ENCODE measurements at regions not wholly inside any gene's neighbourhood (a gene's known extent, or its start where the extent isn't known, plus 50 kb on each side); places are given as distances from the start of the nearest gene placed in this dataset.

DNA sequence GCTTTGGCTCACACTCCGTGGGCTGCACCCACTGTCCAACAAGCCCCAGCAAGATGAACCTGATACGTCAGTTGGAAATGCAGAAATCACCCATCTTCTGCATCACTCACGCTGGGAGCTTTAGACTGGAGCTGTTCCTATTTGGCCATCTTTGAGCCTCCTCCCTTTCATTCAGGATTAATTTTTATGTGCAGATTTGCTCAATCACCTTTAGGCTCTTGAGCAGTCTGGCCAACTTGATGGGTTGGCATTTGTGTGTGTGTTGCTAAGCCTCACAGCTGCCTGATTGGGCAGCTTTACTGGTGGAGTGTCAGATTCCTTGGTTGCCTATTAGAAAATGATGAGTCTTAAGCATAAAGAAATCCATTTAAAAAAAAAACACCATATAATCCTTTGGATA, 236.1 kb downstream of the KIF20B start:
- no peak for TF ChIP-seq CTCF (IDR thresholded peaks at IDR 0.05)

GRCh38 chr10:89940076-89940475, 238.7 kb downstream of the KIF20B start:
- Histone ChIP-seq H3K9me3 (ENCODE audit: control insufficient read depth in 1 of 2, insufficient read depth in 1 of 2, low read length in 2 of 2) (peaks cover 0 to 5% of the 10 kb centered on the region in 2 experiments), H3K36me3 (ENCODE audit: insufficient read depth, low read length) (no peaks in the 10 kb centered on the region), H3K4me3 (ENCODE audit: low read length) (no peak overlapping the region), H3K27ac (ENCODE audit: low read depth in 1 of 2, low read length in 2 of 2) (no peak overlapping the region), H3K4me1 (ENCODE audit: insufficient read depth, low read length) (no peaks in the 10 kb centered on the region), H3K27me3 (ENCODE audit: control insufficient read depth in 1 of 2, insufficient read depth in 2 of 2, low read length in 2 of 2) (no peaks in the 10 kb centered on the region)
- ChIA-PET POLR2A (no interaction called here), CTCF (no interaction called here)
- H3K4me3 Mint-ChIP-seq, result no peak overlapping the region
- H3K27me3 Mint-ChIP-seq, result peaks cover 5% of the 10 kb centered on the region
- intact Hi-C loops (cut with DNase I, micrococcal nuclease), result no loop called here
- no peak for ATAC-seq (ENCODE audit: poor library complexity)
- no peak for DNase-seq
- no peaks in the 10 kb centered on the region for H3K9me3 Mint-ChIP-seq
- no peaks in the 10 kb centered on the region for H3K4me1 Mint-ChIP-seq (ENCODE audit: low read depth)
- no peaks in the 10 kb centered on the region for H3K36me3 Mint-ChIP-seq (ENCODE audit: low read depth)
- H3K27ac Mint-ChIP-seq, result no peak overlapping the region
- TF ChIP-seq CTCF (IDR thresholded peaks at IDR 0.05), result no peak

More for the DNA sequence above, 236.1 kb downstream of the KIF20B start:
- Mint-ChIP-seq H3K36me3 (ENCODE audit: low read depth) (no peaks in the 10 kb centered on the region), H3K4me1 (ENCODE audit: low read depth) (no peaks in the 10 kb centered on the region), H3K27ac (no peak overlapping the region), H3K27me3 (peaks cover 5% of the 10 kb centered on the region), H3K4me3 (no peak overlapping the region), H3K9me3 (no peaks in the 10 kb centered on the region)
- POLR2A ChIA-PET, result no interaction called here
- CTCF ChIA-PET, result no interaction called here
- H3K27ac ChIP-seq (ENCODE audit: low read depth in 1 of 2, low read length in 2 of 2), result no peak overlapping the region
- ATAC-seq (ENCODE audit: poor library complexity), result no peak
- intact Hi-C loops (cut with DNase I, micrococcal nuclease), result no loop called here
- no peaks in the 10 kb centered on the region for H3K4me1 ChIP-seq (ENCODE audit: insufficient read depth, low read length)
- H3K9me3 ChIP-seq (ENCODE audit: control insufficient read depth in 1 of 2, insufficient read depth in 1 of 2, low read length in 2 of 2), result peaks cover 0 to 5% of the 10 kb centered on the region in 2 experiments
- no peak overlapping the region for H3K4me3 ChIP-seq (ENCODE audit: low read length)
- no peaks in the 10 kb centered on the region for H3K27me3 ChIP-seq (ENCODE audit: control insufficient read depth in 1 of 2, insufficient read depth in 2 of 2, low read length in 2 of 2)
- no peaks in the 10 kb centered on the region for H3K36me3 ChIP-seq (ENCODE audit: insufficient read depth, low read length)
- DNase-seq, result no peak

DNA sequence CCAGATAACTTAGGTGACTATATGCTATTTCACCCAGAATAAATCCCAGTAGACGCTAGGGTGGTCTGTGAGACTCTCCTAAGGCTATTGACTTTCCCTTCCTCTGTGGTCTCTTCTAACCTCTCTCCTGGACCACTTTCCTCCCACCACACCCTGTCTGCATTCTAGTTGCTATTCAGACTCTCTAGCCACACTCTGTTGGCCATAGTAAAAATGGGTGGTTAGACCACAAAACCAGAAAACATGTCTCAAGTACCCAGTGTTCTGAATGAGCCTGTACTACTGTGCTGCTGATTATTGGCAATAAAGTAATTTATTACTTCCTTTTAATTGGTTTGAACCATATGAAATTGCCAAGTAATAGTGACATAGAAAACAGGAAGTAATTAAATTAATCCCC, 240.8 kb downstream of the KIF20B start:
- Histone ChIP-seq H3K4me1 (ENCODE audit: insufficient read depth, low read length) (no peaks in the 10 kb centered on the region), H3K27ac (ENCODE audit: low read depth in 1 of 2, low read length in 2 of 2) (no peak overlapping the region), H3K9me3 (ENCODE audit: control insufficient read depth in 1 of 2, insufficient read depth in 1 of 2, low read length in 2 of 2) (peaks cover 0 to 2% of the 10 kb centered on the region in 2 experiments), H3K4me3 (ENCODE audit: low read length) (no peak overlapping the region), H3K36me3 (ENCODE audit: insufficient read depth, low read length) (no peaks in the 10 kb centered on the region), H3K27me3 (ENCODE audit: control insufficient read depth in 1 of 2, insufficient read depth in 2 of 2, low read length in 2 of 2) (no peaks in the 10 kb centered on the region)
- H3K4me1 Mint-ChIP-seq (ENCODE audit: low read depth), result no peaks in the 10 kb centered on the region
- no peaks in the 10 kb centered on the region for H3K9me3 Mint-ChIP-seq
- no peaks in the 10 kb centered on the region for H3K36me3 Mint-ChIP-seq (ENCODE audit: low read depth)
- DNase-seq (no peak), ATAC-seq (ENCODE audit: poor library complexity) (no peak)
- intact Hi-C loops (cut with DNase I, micrococcal nuclease), result no loop called here
- H3K27ac Mint-ChIP-seq, result no peak overlapping the region
- no peak for TF ChIP-seq CTCF (IDR thresholded peaks at IDR 0.05)
- H3K4me3 Mint-ChIP-seq, result no peak overlapping the region
- ChIA-PET POLR2A (no interaction called here), CTCF (no interaction called here)
- no peaks in the 10 kb centered on the region for H3K27me3 Mint-ChIP-seq

All from CD4-positive, alpha-beta T cell (primary cell).